Liver (tissue), 8 donors: ENCODE measurements at regions not wholly inside any gene's neighbourhood (a gene's known extent, or its start where the extent isn't known, plus 50 kb on each side); places are given as distances from the start of the nearest gene placed in this dataset.

Experiments
- DNase-seq: peaks from one replicate; pipeline ENCODE4 v3.0.0-alpha.2; 2017; ENCODE audit warnings: low spot score
- H3K27ac ChIP-seq, 2 donors: one replicate each; pipeline ENCODE4 v1.7.0; 2013; ENCODE audit warnings: inconsistent platforms in 2 of 2, low read length in 2 of 2, control low read depth in 1 of 2, low read depth in 1 of 2, mild to moderate bottlenecking in 1 of 2
- H3K27me3 ChIP-seq, 4 donors: one replicate each; pipeline versions ENCODE4 v1.6.1 to v1.7.0; 2013; ENCODE audit warnings: low read length in 3 of 4, inconsistent platforms in 1 of 4, mild to moderate bottlenecking in 1 of 4, moderate library complexity in 1 of 4; ENCODE audit not compliant: control insufficient read depth in 4 of 4, insufficient read depth in 4 of 4
- H3K36me3 ChIP-seq, 4 donors: one replicate each; pipeline versions ENCODE4 v1.6.1 to v1.7.0; 2013; ENCODE audit warnings: low read length in 3 of 4, mild to moderate bottlenecking in 3 of 4, low read depth in 1 of 4, moderate library complexity in 1 of 4; ENCODE audit not compliant: control insufficient read depth in 4 of 4, insufficient read depth in 3 of 4
- H3K4me1 ChIP-seq, 4 donors: one replicate each; pipeline versions ENCODE4 v1.6.1 to v1.7.0; 2013; ENCODE audit warnings: low read length in 3 of 4, mild to moderate bottlenecking in 3 of 4, moderate library complexity in 1 of 4; ENCODE audit not compliant: control insufficient read depth in 4 of 4, insufficient read depth in 4 of 4
- H3K4me3 ChIP-seq, 3 donors: one replicate each; pipeline versions ENCODE4 v1.6.1 to v1.7.0; 2013; ENCODE audit warnings: low read length in 3 of 3, control low read depth in 1 of 3, low read depth in 1 of 3, mild to moderate bottlenecking in 1 of 3
- H3K9ac ChIP-seq, 2 donors: one replicate each; pipeline ENCODE4 v1.7.0; 2013; ENCODE audit warnings: low read length in 2 of 2, mild to moderate bottlenecking in 2 of 2, moderate library complexity in 2 of 2, control low read depth in 1 of 2, low read depth in 1 of 2
- H3K9me3 ChIP-seq, 4 donors: one replicate each; pipeline versions ENCODE4 v1.6.1 to v1.7.0; 2013; ENCODE audit warnings: low read length in 3 of 4; ENCODE audit not compliant: control insufficient read depth in 4 of 4
- ATF3 ChIP-seq: IDR thresholded peaks from 2 replicates; pipeline ENCODE4 v1.6.1; 2016; ENCODE audit warnings: antibody characterized with exemption
- EGR1 ChIP-seq, 2 donors: IDR thresholded peaks; 2 replicates each; pipeline ENCODE4 v1.6.1; 2016 to 2018; ENCODE audit warnings: antibody characterized with exemption in 2 of 2, low read depth in 2 of 2
- FOXA1 ChIP-seq: IDR thresholded peaks from 2 replicates; pipeline ENCODE4 v1.6.1; 2016; ENCODE audit warnings: antibody characterized with exemption
- FOXA2 ChIP-seq: IDR thresholded peaks from 2 replicates; pipeline ENCODE4 v1.6.1; 2016; ENCODE audit warnings: antibody characterized with exemption
- GABPA ChIP-seq, 2 donors: IDR thresholded peaks in 1 of 2; conservative IDR thresholded peaks in 1 of 2; 2 replicates each; pipeline ENCODE4 v1.6.1; 2016; ENCODE audit warnings: antibody characterized with exemption in 2 of 2, mild to moderate bottlenecking in 1 of 2, moderate library complexity in 1 of 2
- HNF4A ChIP-seq, 2 donors: conservative IDR thresholded peaks; 2 replicates each; pipeline ENCODE4 v1.6.1; 2016; ENCODE audit warnings: antibody characterized with exemption in 2 of 2, mild to moderate bottlenecking in 2 of 2
- HNF4G ChIP-seq: IDR thresholded peaks from 2 replicates; pipeline ENCODE4 v1.6.1; 2016; ENCODE audit warnings: antibody characterized with exemption
- NR2F2 ChIP-seq: IDR thresholded peaks from 2 replicates; pipeline ENCODE4 v1.6.1; 2016; ENCODE audit warnings: antibody characterized with exemption
- RAD21 ChIP-seq, 2 donors: IDR thresholded peaks; 2 replicates each; pipeline ENCODE4 v1.6.1; 2016; ENCODE audit warnings: antibody characterized with exemption in 2 of 2, mild to moderate bottlenecking in 2 of 2
- RXRA ChIP-seq, 2 donors: IDR thresholded peaks; 2 replicates each; pipeline ENCODE4 v1.6.1; 2017 to 2018; ENCODE audit warnings: antibody characterized with exemption in 2 of 2, mild to moderate bottlenecking in 1 of 2
- SP1 ChIP-seq: IDR thresholded peaks from 2 replicates; pipeline ENCODE4 v1.6.1; 2018; ENCODE audit warnings: antibody characterized with exemption, mild to moderate bottlenecking
- TAF1 ChIP-seq: conservative IDR thresholded peaks from 2 replicates; pipeline ENCODE4 v1.6.1; 2016; ENCODE audit warnings: antibody characterized with exemption, mild to moderate bottlenecking
- ZBTB33 ChIP-seq: IDR thresholded peaks from 2 replicates; pipeline ENCODE4 v1.6.1; 2016; ENCODE audit warnings: antibody characterized with exemption
- WGBS: extraction: QIAGEN DNeasy Blood & Tissue Kit; methylation state at CpG from one replicate; pipeline ENCODE4 v1.1.7; 2013; 5-methylcytosine and 5-hydroxymethylcytosine counted together
- TF ChIP-seq, protein P1 (sequence below): IDR thresholded peaks from 2 replicates; pipeline ENCODE4 v1.6.1; 2016; ENCODE audit warnings: antibody characterized with exemption, mild to moderate bottlenecking
- TF ChIP-seq, protein P2 (sequence below): IDR thresholded peaks from 2 replicates; pipeline ENCODE4 v1.6.1; 2016; ENCODE audit warnings: antibody characterized with exemption
- TF ChIP-seq, protein P3 (sequence below): fragments of 150-350 bp; IDR thresholded peaks from 2 replicates; pipeline ENCODE4 v1.5.1; 2017; ENCODE audit warnings: improper control_type of control experiment, low read depth, low read length; ENCODE audit not compliant: missing input control
- donor health status: healthy.
- donor health status: healthy.
- donor health status: healthy.
- donor health status: healthy.
- donor health status: healthy.

DNA sequence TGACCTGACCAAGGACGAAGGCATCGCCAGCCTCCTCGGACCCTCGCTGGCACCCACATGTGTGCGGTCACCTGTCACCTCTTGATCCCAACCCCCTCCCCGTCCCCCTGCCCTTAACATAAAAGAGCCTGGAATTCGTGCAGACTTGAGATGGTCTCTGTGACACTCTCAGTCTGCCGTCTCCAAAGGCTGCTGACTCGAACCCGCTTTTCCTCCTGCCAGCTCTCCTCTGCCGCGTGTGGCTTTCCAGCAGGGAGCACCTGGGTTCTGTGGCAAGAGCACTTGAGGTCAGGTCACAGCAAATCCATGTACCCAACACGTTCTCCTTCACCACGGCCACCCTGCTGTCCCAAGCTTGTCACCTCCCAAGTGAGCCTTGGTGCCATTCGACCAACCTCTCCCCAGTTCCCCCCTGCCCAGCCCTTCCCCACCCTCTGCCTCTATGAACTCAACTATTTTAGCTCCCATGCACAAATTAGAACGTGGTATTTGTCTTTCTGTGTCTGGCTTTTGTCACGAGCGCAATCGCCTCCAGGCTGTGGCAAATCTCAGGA, 207.6 kb downstream of the BRD1 start (continued):
- TF ChIP-seq, protein P1, sequence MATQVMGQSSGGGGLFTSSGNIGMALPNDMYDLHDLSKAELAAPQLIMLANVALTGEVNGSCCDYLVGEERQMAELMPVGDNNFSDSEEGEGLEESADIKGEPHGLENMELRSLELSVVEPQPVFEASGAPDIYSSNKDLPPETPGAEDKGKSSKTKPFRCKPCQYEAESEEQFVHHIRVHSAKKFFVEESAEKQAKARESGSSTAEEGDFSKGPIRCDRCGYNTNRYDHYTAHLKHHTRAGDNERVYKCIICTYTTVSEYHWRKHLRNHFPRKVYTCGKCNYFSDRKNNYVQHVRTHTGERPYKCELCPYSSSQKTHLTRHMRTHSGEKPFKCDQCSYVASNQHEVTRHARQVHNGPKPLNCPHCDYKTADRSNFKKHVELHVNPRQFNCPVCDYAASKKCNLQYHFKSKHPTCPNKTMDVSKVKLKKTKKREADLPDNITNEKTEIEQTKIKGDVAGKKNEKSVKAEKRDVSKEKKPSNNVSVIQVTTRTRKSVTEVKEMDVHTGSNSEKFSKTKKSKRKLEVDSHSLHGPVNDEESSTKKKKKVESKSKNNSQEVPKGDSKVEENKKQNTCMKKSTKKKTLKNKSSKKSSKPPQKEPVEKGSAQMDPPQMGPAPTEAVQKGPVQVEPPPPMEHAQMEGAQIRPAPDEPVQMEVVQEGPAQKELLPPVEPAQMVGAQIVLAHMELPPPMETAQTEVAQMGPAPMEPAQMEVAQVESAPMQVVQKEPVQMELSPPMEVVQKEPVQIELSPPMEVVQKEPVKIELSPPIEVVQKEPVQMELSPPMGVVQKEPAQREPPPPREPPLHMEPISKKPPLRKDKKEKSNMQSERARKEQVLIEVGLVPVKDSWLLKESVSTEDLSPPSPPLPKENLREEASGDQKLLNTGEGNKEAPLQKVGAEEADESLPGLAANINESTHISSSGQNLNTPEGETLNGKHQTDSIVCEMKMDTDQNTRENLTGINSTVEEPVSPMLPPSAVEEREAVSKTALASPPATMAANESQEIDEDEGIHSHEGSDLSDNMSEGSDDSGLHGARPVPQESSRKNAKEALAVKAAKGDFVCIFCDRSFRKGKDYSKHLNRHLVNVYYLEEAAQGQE: no peak
- no peak for TF ChIP-seq SP1

- Histone ChIP-seq H3K27ac (no peak overlapping the region), H3K36me3 (no peaks in the 10 kb centered on the region), H3K4me3 (no peak overlapping the region), H3K9ac (no peak overlapping the region), H3K4me1 (no peaks in the 10 kb centered on the region), H3K27me3 (no peaks in the 10 kb centered on the region), H3K9me3 (peaks cover 0 to 3% (median 0%) of the 10 kb centered on the region in 4 donors)
- TF ChIP-seq ZBTB33 (no peak), FOXA2 (no peak), FOXA1 (no peak), SP1 (no peak), EGR1 (IDR thresholded peaks at IDR 0.05; ENCODE audit: low read depth in 2 of 2) (no peak), HNF4A (conservative IDR thresholded peaks at IDR 0.05) (no peak), ATF3 (no peak), HNF4G (no peak), NR2F2 (no peak), RXRA (IDR thresholded peaks at IDR 0.05) (no peak), RAD21 (IDR thresholded peaks at IDR 0.05) (no peak), GABPA (IDR thresholded peaks at IDR 0.05 in 1 of 2, conservative IDR thresholded peaks at IDR 0.05 in 1 of 2) (no peak)
- TF ChIP-seq, protein P2, sequence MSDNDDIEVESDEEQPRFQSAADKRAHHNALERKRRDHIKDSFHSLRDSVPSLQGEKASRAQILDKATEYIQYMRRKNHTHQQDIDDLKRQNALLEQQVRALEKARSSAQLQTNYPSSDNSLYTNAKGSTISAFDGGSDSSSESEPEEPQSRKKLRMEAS: no peak
- no peak for DNase-seq
- WGBS: 73% methylated on average over 13 of the region's 13 CpGs
These were observed 208.4 kb downstream of the BRD1 start for GRCh38 chr22:49619301-49619700.

DNA sequence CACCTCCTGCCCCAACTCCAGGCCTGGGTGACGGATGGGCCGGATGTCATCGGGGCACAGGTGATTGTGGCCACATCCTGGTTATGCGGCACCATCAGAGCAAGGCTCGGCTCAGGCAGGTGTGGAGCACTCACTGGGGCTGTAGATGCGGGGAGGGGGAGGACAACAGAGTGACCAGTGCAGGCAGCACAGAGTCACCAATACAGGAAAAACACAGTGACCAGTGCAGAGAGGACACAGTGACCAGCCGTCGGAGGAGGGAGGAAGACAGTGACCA, 209.1 kb downstream of the BRD1 start:
- no peak for DNase-seq
- WGBS: 71% methylated on average over 8 of the region's 8 CpGs
- no peak overlapping the region for H3K4me3 ChIP-seq
- no peak overlapping the region for H3K9ac ChIP-seq
- H3K36me3 ChIP-seq: no peaks in the 10 kb centered on the region
- H3K4me1 ChIP-seq: no peaks in the 10 kb centered on the region
- no peak overlapping the region for H3K27ac ChIP-seq
- no peaks in the 10 kb centered on the region for H3K27me3 ChIP-seq
- H3K9me3 ChIP-seq: peaks cover 0 to 3% (median 0%) of the 10 kb centered on the region in 4 donors
- TF ChIP-seq, protein P2: no peak
- TF ChIP-seq, protein P3, sequence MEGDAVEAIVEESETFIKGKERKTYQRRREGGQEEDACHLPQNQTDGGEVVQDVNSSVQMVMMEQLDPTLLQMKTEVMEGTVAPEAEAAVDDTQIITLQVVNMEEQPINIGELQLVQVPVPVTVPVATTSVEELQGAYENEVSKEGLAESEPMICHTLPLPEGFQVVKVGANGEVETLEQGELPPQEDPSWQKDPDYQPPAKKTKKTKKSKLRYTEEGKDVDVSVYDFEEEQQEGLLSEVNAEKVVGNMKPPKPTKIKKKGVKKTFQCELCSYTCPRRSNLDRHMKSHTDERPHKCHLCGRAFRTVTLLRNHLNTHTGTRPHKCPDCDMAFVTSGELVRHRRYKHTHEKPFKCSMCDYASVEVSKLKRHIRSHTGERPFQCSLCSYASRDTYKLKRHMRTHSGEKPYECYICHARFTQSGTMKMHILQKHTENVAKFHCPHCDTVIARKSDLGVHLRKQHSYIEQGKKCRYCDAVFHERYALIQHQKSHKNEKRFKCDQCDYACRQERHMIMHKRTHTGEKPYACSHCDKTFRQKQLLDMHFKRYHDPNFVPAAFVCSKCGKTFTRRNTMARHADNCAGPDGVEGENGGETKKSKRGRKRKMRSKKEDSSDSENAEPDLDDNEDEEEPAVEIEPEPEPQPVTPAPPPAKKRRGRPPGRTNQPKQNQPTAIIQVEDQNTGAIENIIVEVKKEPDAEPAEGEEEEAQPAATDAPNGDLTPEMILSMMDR: no peak
- no peak for TF ChIP-seq HNF4A (conservative IDR thresholded peaks at IDR 0.05)
- no peak for TF ChIP-seq ZBTB33
- TF ChIP-seq TAF1: no peak
- no peak for TF ChIP-seq NR2F2
- no peak for TF ChIP-seq RAD21 (IDR thresholded peaks at IDR 0.05)
- no peak for TF ChIP-seq ATF3
- no peak for TF ChIP-seq FOXA1
- TF ChIP-seq FOXA2: no peak
- TF ChIP-seq EGR1 (IDR thresholded peaks at IDR 0.05; ENCODE audit: low read depth in 2 of 2): no peak
- no peak for TF ChIP-seq HNF4G
